ENCODE measurements at regions not wholly inside any gene's neighbourhood (a gene's known extent, or its start where the extent isn't known, plus 50 kb on each side); places are given as distances from the start of the nearest gene placed in this dataset.

GRCh38 chr9:103928442-103928841, 165.7 kb upstream of the SMC2 start:
- TF ChIP-seq POLR2A (IDR thresholded peaks at IDR 0.05) (no peak), CTCF (IDR thresholded peaks at IDR 0.05) (no peak)

Measured in lower leg skin (tissue), 3 donors.